HepG2 (cell line): ENCODE measurements at regions not wholly inside any gene's neighbourhood (a gene's known extent, or its start where the extent isn't known, plus 50 kb on each side); places are given as distances from the start of the nearest gene placed in this dataset.
A peak's percentile ranks its signal among the peaks of the same experiment; 100 is the strongest.

Source experiments
- ERF ChIP-seq: IDR thresholded peaks from 2 replicates; pipeline ENCODE4 v1.6.1; 2018; ENCODE audit warnings: missing biosample characterization, missing genetic modification reagents
- FOXK1 ChIP-seq: sonication (generic); formaldehyde crosslinking; IDR thresholded peaks from 2 replicates; pipeline ENCODE4 v1.4.0; 2020; ENCODE audit warnings: low read depth, missing genetic modification reagents, borderline replicate concordance
- FOXK2 ChIP-seq: fragments of 450-650 bp; IDR thresholded peaks from 2 replicates; pipeline ENCODE4 v1.6.1; 2016
- GABPB1 ChIP-seq: IDR thresholded peaks from 2 replicates; pipeline ENCODE4 v1.6.1; 2016; ENCODE audit warnings: mild to moderate bottlenecking, missing genetic modification reagents, moderate library complexity, missing compliant biosample characterization
- HNRNPLL ChIP-seq: fragments of 200-400 bp; formaldehyde crosslinking; IDR thresholded peaks from 2 replicates; pipeline ENCODE4 v1.6.1; 2017; ENCODE audit warnings: mild to moderate bottlenecking, low read depth, low read length; ENCODE audit not compliant: poor library complexity, severe bottlenecking
- KAT8 ChIP-seq: IDR thresholded peaks from 2 replicates; pipeline ENCODE4 v1.6.1; 2016; ENCODE audit warnings: missing genetic modification reagents, missing compliant biosample characterization
- PBX2 ChIP-seq: IDR thresholded peaks from 2 replicates; pipeline ENCODE4 v1.6.1; 2016; ENCODE audit warnings: control low read depth
- RNF219 ChIP-seq: sonication (generic); formaldehyde crosslinking; IDR thresholded peaks from 2 replicates; pipeline ENCODE4 v1.5.0; 2020; ENCODE audit warnings: mild to moderate bottlenecking, missing genetic modification reagents
- SCMH1 ChIP-seq: sonication (generic); formaldehyde crosslinking; IDR thresholded peaks from 2 replicates; pipeline ENCODE4 v1.9.0; 2021; ENCODE audit warnings: missing genetic modification reagents, mild to moderate bottlenecking, borderline replicate concordance
- SKI ChIP-seq: fragments of 450-650 bp; IDR thresholded peaks from one replicate; pipeline ENCODE4 v1.6.1; 2018; ENCODE audit warnings: mild to moderate bottlenecking; ENCODE audit not compliant: partially characterized antibody
- SOX13 ChIP-seq, 3 experiments: fragments of 450-650 bp in 1 of 3; sonication (generic) in 1 of 3; formaldehyde crosslinking in 1 of 3; IDR thresholded peaks in 2 of 3; conservative IDR thresholded peaks in 1 of 3; 2 replicates each; pipeline versions ENCODE4 v1.5.0 to v1.6.1; 2016 to 2020; ENCODE audit warnings: antibody characterized with exemption in 1 of 3, mild to moderate bottlenecking in 1 of 3, missing compliant biosample characterization in 1 of 3, missing genetic modification reagents in 1 of 3, moderate library complexity in 1 of 3
- ZHX2 ChIP-seq, 2 experiments: sonication (generic) in 1 of 2; formaldehyde crosslinking in 1 of 2; IDR thresholded peaks; 2 replicates each; pipeline versions ENCODE4 v1.6.1 to v1.9.0; 2014 to 2022; ENCODE audit warnings: antibody characterized with exemption in 1 of 2, borderline replicate concordance in 1 of 2, inconsistent platforms in 1 of 2, low read depth in 1 of 2, missing genetic modification reagents in 1 of 2
- ZNF572 ChIP-seq: sonication (generic); formaldehyde crosslinking; IDR thresholded peaks from 2 replicates; pipeline ENCODE4 v1.5.1; 2020; ENCODE audit warnings: mild to moderate bottlenecking, missing genetic modification reagents
- ZNF574 ChIP-seq: sonication (generic); formaldehyde crosslinking; IDR thresholded peaks from 2 replicates; pipeline ENCODE4 v1.4.0; 2020; ENCODE audit warnings: missing genetic modification reagents
- ZNF777 ChIP-seq: sonication (generic); formaldehyde crosslinking; IDR thresholded peaks from 2 replicates; pipeline ENCODE4 v1.4.0; 2020; ENCODE audit warnings: missing genetic modification reagents

- TF ChIP-seq ZHX2 (IDR thresholded peaks at IDR 0.05; ENCODE audit: low read depth) (no peak), ZHX2 (CRISPR knock-in tag; IDR thresholded peaks at IDR 0.05; ENCODE audit: borderline replicate concordance) (peak; percentile 58; the same call in 1 of the 2 replicates), GABPB1 (CRISPR knock-in tag) (peak; percentile 80), ZNF574 (CRISPR knock-in tag) (peak; percentile 57; the same call in 1 of the 2 replicates), ERF (CRISPR knock-in tag) (no peak), SKI (no peak), SCMH1 (no peak), HNRNPLL (peak; percentile 31), SOX13 (IDR thresholded peaks at IDR 0.05) (no peak), SOX13 (CRISPR knock-in tag; conservative IDR thresholded peaks at IDR 0.05 in 1 of 2, IDR thresholded peaks at IDR 0.05 in 1 of 2) (no peak), KAT8 (CRISPR knock-in tag) (0 out of 2 replicates have a peak, but pooled peaks have one; percentile 17), ZNF777 (peak; percentile 46), ZNF572 (CRISPR knock-in tag) (no peak), FOXK2 (no peak), FOXK1 (CRISPR knock-in tag) (no peak), PBX2 (CRISPR knock-in tag) (no peak), RNF219 (CRISPR knock-in tag) (no peak)
These were observed 110.8 kb upstream of the ATP11B start (continued) for GRCh38 chr3:182682263-182683241.
